Caco-2 (cell line): ENCODE measurements at regions not wholly inside any gene's neighbourhood (a gene's known extent, or its start where the extent isn't known, plus 50 kb on each side); places are given as distances from the start of the nearest gene placed in this dataset.

Experiments used
- BruUV-seq: library from RNA; stranded (reverse); fragments of 400-500 nt; replicated peaks from 2 replicates; lab custom pipeline; 2021; lab: Mats Ljungman, UMichigan
- CTCF ChIA-PET: fragments of 300-600 bp; sonication (Branson Sonifier 250); formaldehyde crosslinking; loops from one replicate; lab custom pipeline; 2022; ENCODE audit warnings: antibody characterized with exemption; lab: Charles Lee
- POLR2A ChIA-PET: fragments of 300-600 bp; sonication (Branson Sonifier 250); formaldehyde crosslinking; loops from one replicate; lab custom pipeline; 2022; ENCODE audit warnings: antibody characterized with exemption; lab: Charles Lee
- DNase-seq, 2 experiments: peaks; one replicate each; pipeline versions ENCODE4 v3.0.0 to v3.0.0-alpha.2; 2020 to 2022
- H3K27me3 ChIP-seq: replicated peaks from 2 replicates; pipeline ENCODE4 v1.6.0; 2011; ENCODE audit warnings: low read length; ENCODE audit not compliant: control insufficient read depth, insufficient read depth
- H3K36me3 ChIP-seq: 2 replicates; pipeline ENCODE4 v1.5.1; 2011; ENCODE audit warnings: low read length; ENCODE audit not compliant: control insufficient read depth, insufficient read depth
- H3K4me1 ChIP-seq: fragments of 250-450 bp; sonication (Bioruptor Pico); 2 replicates; pipeline ENCODE4 v1.5.1; 2020; ENCODE audit warnings: mild to moderate bottlenecking
- H3K4me3 ChIP-seq: 2 replicates; pipeline ENCODE4 v1.5.1; 2011; ENCODE audit warnings: low read depth, mild to moderate bottlenecking, control low read depth, low read length
- H3K9me3 ChIP-seq: fragments of 250-450 bp; sonication (Bioruptor Pico); 2 replicates; pipeline ENCODE4 v1.5.1; 2020; ENCODE audit warnings: mild to moderate bottlenecking, moderate library complexity
- H3K27ac Mint-ChIP-seq: one replicate; pipeline ENCODE4 v1.8.0; 2022; ENCODE audit warnings: mixed read lengths; ENCODE audit not compliant: unreplicated experiment
- H3K27me3 Mint-ChIP-seq: one replicate; pipeline ENCODE4 v1.8.0; 2022; ENCODE audit warnings: mixed read lengths; ENCODE audit not compliant: insufficient read depth, unreplicated experiment
- H3K36me3 Mint-ChIP-seq: one replicate; pipeline ENCODE4 v1.8.0; 2022; ENCODE audit warnings: mild to moderate bottlenecking, mixed read lengths; ENCODE audit not compliant: insufficient read depth, unreplicated experiment
- H3K4me1 Mint-ChIP-seq: one replicate; pipeline ENCODE4 v1.8.0; 2022; ENCODE audit warnings: low read depth, mixed read lengths; ENCODE audit not compliant: unreplicated experiment
- H3K4me3 Mint-ChIP-seq: one replicate; pipeline ENCODE4 v1.8.0; 2022; ENCODE audit warnings: mild to moderate bottlenecking, moderate library complexity, mixed read lengths; ENCODE audit not compliant: unreplicated experiment
- H3K9me3 Mint-ChIP-seq: one replicate; pipeline ENCODE4 v1.8.0; 2022; ENCODE audit warnings: mixed read lengths; ENCODE audit not compliant: unreplicated experiment
- CTCF ChIP-seq, 2 experiments: fragments of 200-600 bp in 1 of 2; IDR thresholded peaks; 1 replicate in 1 of 2; 2 replicates in 1 of 2; pipeline versions ENCODE4 v1.5.1 to v1.8.0; 2011 to 2022; ENCODE audit warnings: antibody characterized with exemption in 1 of 2, control low read depth in 1 of 2, inconsistent platforms in 1 of 2, low read depth in 1 of 2, low read length in 1 of 2, mild to moderate bottlenecking in 1 of 2, moderate library complexity in 1 of 2; ENCODE audit not compliant: insufficient read depth in 1 of 2, severe bottlenecking in 1 of 2, unreplicated experiment in 1 of 2
- intact Hi-C: fragments of 100-400 bp; cut with micrococcal nuclease; formaldehyde crosslinking; loops from one replicate; pipeline ENCODE4 v1.10.0; 2022; ENCODE audit not compliant: unreplicated experiment

- no peak for DNase-seq
- CTCF ChIA-PET: no interaction called here
- Histone ChIP-seq H3K27me3 (no peaks in the 10 kb centered on the region), H3K9me3 (no peaks in the 10 kb centered on the region), H3K4me3 (no peak overlapping the region), H3K4me1 (no peaks in the 10 kb centered on the region), H3K36me3 (no peaks in the 10 kb centered on the region)
- H3K4me1 Mint-ChIP-seq: no peaks in the 10 kb centered on the region
- H3K4me3 Mint-ChIP-seq: no peak overlapping the region
- no peaks in the 10 kb centered on the region for H3K27me3 Mint-ChIP-seq
- no TSS peak for BruUV-seq
- POLR2A ChIA-PET: no interaction called here
- H3K9me3 Mint-ChIP-seq: peaks cover 10% of the 10 kb centered on the region
- no peak overlapping the region for H3K27ac Mint-ChIP-seq
- H3K36me3 Mint-ChIP-seq: no peaks in the 10 kb centered on the region
- intact Hi-C loops: no loop called here
- no peak for TF ChIP-seq CTCF (IDR thresholded peaks at IDR 0.05; ENCODE audit: insufficient read depth in 1 of 2, low read depth in 1 of 2, low read length in 1 of 2, severe bottlenecking in 1 of 2, unreplicated experiment in 1 of 2)
Observed at GRCh38 chr1:60583696-60584095, 498.7 kb upstream of the NFIA start.

- H3K27me3 Mint-ChIP-seq: no peaks in the 10 kb centered on the region
- no peak for DNase-seq
- intact Hi-C loops: no loop called here
- Histone ChIP-seq H3K4me3 (no peak overlapping the region), H3K4me1 (no peaks in the 10 kb centered on the region), H3K9me3 (no peaks in the 10 kb centered on the region), H3K27me3 (no peaks in the 10 kb centered on the region), H3K36me3 (no peaks in the 10 kb centered on the region)
- ChIA-PET POLR2A (no interaction called here), CTCF (no interaction called here)
- peaks cover 10% of the 10 kb centered on the region for H3K9me3 Mint-ChIP-seq
- H3K36me3 Mint-ChIP-seq: no peaks in the 10 kb centered on the region
- BruUV-seq: no TSS peak
- no peaks in the 10 kb centered on the region for H3K4me1 Mint-ChIP-seq
- no peak overlapping the region for H3K4me3 Mint-ChIP-seq
- no peak overlapping the region for H3K27ac Mint-ChIP-seq
- TF ChIP-seq CTCF (IDR thresholded peaks at IDR 0.05; ENCODE audit: insufficient read depth in 1 of 2, low read depth in 1 of 2, low read length in 1 of 2, severe bottlenecking in 1 of 2, unreplicated experiment in 1 of 2): no peak
Observed at GRCh38 chr1:60581455-60582220, 500.7 kb upstream of the NFIA start.

GRCh38 chr1:60577029-60577428 is 503.5 kb upstream of the C1orf87 start:
- intact Hi-C loops: no loop called here
- ChIA-PET POLR2A (no interaction called here), CTCF (no interaction called here)
- H3K4me1 Mint-ChIP-seq: peaks cover 6% of the 10 kb centered on the region
- Histone ChIP-seq H3K4me1 (no peaks in the 10 kb centered on the region), H3K9me3 (no peaks in the 10 kb centered on the region), H3K27me3 (no peaks in the 10 kb centered on the region), H3K36me3 (no peaks in the 10 kb centered on the region), H3K4me3 (no peak overlapping the region)
- H3K27ac Mint-ChIP-seq: no peak overlapping the region
- no peaks in the 10 kb centered on the region for H3K9me3 Mint-ChIP-seq
- no TSS peak for BruUV-seq
- H3K4me3 Mint-ChIP-seq: no peak overlapping the region
- H3K27me3 Mint-ChIP-seq: no peaks in the 10 kb centered on the region
- no peak for TF ChIP-seq CTCF (IDR thresholded peaks at IDR 0.05; ENCODE audit: insufficient read depth in 1 of 2, low read depth in 1 of 2, low read length in 1 of 2, severe bottlenecking in 1 of 2, unreplicated experiment in 1 of 2)
- DNase-seq: no peak
- no peaks in the 10 kb centered on the region for H3K36me3 Mint-ChIP-seq
